ENCODE measurements at regions not wholly inside any gene's neighbourhood (a gene's known extent, or its start where the extent isn't known, plus 50 kb on each side); places are given as distances from the start of the nearest gene placed in this dataset.
"Not testable (repeated sequence)": the region's sequence is repeated elsewhere in the genome, so short reads cannot be mapped to it uniquely, and the experiment has no call there.

DNA sequence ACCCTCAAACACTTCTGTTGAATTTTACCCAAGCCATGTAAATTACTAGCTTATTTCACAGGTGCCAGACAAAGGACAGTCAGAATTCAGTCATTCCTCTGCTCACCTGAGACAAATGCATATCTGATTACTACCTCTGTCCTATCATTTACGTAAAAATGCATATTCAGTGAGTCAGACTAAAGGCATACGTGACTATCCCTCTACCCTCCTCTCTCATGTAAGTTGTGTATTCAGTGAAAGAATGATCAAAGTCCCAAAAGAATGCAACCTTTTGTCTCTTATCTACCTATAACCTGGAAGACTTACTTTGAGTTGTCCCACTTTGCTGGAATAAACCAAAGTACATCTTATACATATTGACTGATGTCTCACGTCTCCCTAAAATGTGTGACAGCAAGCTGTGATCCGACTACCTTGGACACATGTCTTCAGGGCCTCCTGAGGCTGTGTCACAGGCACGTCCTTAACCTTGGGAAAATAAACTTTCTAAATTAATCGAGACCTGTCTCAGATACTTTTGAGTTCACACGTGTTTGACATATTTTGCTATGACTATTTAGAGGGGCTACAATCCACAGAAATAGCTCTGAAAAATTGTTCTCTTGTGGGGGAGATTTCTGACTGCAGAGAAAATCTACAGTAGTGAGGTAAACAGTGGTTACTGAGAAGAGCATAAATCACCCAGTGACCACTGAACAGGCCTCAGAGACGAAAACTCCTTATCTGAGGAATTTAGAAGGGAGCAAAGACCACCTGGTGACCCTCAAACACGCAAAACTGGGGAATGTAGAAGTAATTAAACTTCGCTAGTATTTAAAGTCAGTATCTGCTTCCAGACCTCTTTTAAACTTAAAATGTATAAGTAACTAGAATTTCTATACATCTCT, 1575.8 kb downstream of the STIM2 start:
- H3K4me3 ChIP-seq (ENCODE audit: low read length in 3 of 3): no peak overlapping the region
- H3K4me1 ChIP-seq (ENCODE audit: control insufficient read depth in 3 of 3, insufficient read depth in 3 of 3, low read length in 3 of 3): no peaks in the 10 kb centered on the region
- no peak overlapping the region for H3K27ac ChIP-seq (ENCODE audit: low read depth, low read length)
- H3K9me3 ChIP-seq (ENCODE audit: control insufficient read depth in 3 of 3, low read length in 3 of 3): no peaks in the 10 kb centered on the region
- H3K9ac ChIP-seq (ENCODE audit: low read depth in 1 of 3, low read length in 3 of 3): no peak overlapping the region
- no peaks in the 10 kb centered on the region for H3K36me3 ChIP-seq (ENCODE audit: control insufficient read depth in 3 of 3, insufficient read depth in 3 of 3, low read length in 3 of 3)
- H3K27me3 ChIP-seq (ENCODE audit: control insufficient read depth in 3 of 3, insufficient read depth in 3 of 3, low read length in 3 of 3): no peaks in the 10 kb centered on the region

DNA sequence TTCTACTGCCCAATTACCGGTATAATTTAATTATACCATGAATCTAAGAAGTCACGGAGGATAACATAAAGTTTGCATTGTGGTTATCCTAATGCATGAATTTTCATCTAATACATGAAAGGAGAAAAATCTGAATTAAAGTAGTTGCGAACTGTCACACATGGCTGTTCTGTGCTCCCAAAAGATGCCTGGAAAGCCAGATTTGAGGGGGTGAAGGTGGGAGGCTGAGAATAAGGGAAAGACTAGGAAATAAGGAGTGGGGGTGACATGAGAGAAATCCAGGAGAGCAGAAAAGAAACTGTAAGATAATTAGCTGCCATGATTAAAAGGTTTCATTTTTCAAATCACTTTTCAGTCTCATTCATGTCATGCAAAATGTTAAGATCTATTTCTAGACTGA, 1582.7 kb downstream of the STIM2 start:
- Histone ChIP-seq H3K9ac (ENCODE audit: low read depth in 1 of 3, low read length in 3 of 3) (no peak overlapping the region), H3K27ac (ENCODE audit: low read depth, low read length) (no peak overlapping the region), H3K36me3 (ENCODE audit: control insufficient read depth in 3 of 3, insufficient read depth in 3 of 3, low read length in 3 of 3) (no peaks in the 10 kb centered on the region), H3K4me1 (ENCODE audit: control insufficient read depth in 3 of 3, insufficient read depth in 3 of 3, low read length in 3 of 3) (no peaks in the 10 kb centered on the region), H3K9me3 (ENCODE audit: control insufficient read depth in 3 of 3, low read length in 3 of 3) (no peaks in the 10 kb centered on the region), H3K27me3 (ENCODE audit: control insufficient read depth in 3 of 3, insufficient read depth in 3 of 3, low read length in 3 of 3) (no peaks in the 10 kb centered on the region), H3K4me3 (ENCODE audit: low read length in 3 of 3) (no peak overlapping the region)

DNA sequence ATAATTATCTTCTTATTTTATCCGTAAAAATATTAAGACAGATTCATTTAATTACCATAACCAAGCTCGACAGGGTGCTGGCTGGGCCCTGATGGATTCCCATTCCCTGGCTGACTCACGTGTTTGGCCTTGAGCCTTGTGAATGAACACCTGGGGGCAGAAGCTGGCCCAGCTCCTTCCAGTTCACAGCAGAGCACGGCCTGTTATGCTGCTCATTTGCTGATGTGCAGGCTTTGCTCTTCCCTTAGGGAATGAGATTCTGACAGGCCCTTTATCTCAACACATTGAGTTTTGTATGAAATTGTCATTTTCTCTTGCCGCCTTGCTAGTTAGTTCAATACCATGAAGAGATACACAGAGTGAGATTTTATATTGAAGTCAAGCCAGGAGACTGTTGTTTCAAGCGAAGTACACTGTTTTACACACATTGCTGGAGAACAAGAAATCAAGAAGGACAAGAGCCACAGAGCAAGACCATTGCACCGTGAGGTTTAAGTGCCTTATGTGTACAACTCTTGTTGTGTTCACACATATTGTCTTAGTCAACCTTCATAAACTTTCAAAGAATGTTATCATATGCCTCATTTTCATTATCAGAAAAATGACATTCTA, 1583.3 kb downstream of the STIM2 start:
- Histone ChIP-seq H3K4me3 (ENCODE audit: low read length in 3 of 3) (no peak overlapping the region), H3K9me3 (ENCODE audit: control insufficient read depth in 3 of 3, low read length in 3 of 3) (no peaks in the 10 kb centered on the region), H3K27ac (ENCODE audit: low read depth, low read length) (no peak overlapping the region), H3K27me3 (ENCODE audit: control insufficient read depth in 3 of 3, insufficient read depth in 3 of 3, low read length in 3 of 3) (no peaks in the 10 kb centered on the region), H3K9ac (ENCODE audit: low read depth in 1 of 3, low read length in 3 of 3) (no peak overlapping the region), H3K36me3 (ENCODE audit: control insufficient read depth in 3 of 3, insufficient read depth in 3 of 3, low read length in 3 of 3) (no peaks in the 10 kb centered on the region), H3K4me1 (ENCODE audit: control insufficient read depth in 3 of 3, insufficient read depth in 3 of 3, low read length in 3 of 3) (no peaks in the 10 kb centered on the region)

DNA sequence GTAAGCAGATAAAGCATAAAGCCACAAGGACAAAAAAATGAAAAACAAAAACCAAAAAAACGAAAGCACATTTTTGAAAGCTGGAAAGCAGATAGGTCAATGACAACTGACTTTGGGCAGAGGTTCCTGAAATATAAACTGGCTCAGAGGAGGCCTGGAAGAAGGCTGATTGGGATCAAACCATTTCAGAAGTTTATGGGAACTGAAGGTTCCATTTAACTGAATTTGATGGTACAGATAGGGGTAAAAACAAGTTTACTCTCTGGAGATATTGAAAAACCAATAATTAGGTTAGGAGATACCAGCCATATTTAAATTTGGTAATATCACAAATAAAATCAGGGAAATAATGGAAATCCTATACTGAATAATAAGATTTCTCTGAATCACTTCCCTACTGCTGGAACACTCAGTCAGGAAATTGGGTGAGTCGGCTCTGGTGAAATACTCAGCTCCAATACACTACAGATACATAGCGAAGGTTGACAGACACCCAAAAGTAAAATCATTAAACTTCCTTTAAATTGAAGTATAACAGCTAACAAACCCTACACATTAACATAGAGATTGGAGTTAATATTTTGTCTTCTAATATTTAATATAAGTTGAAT, 1584.3 kb downstream of the STIM2 start:
- Histone ChIP-seq H3K36me3 (ENCODE audit: control insufficient read depth in 3 of 3, insufficient read depth in 3 of 3, low read length in 3 of 3) (no peaks in the 10 kb centered on the region), H3K27ac (ENCODE audit: low read depth, low read length) (no peak overlapping the region), H3K4me1 (ENCODE audit: control insufficient read depth in 3 of 3, insufficient read depth in 3 of 3, low read length in 3 of 3) (no peaks in the 10 kb centered on the region), H3K27me3 (ENCODE audit: control insufficient read depth in 3 of 3, insufficient read depth in 3 of 3, low read length in 3 of 3) (no peaks in the 10 kb centered on the region), H3K9me3 (ENCODE audit: control insufficient read depth in 3 of 3, low read length in 3 of 3) (no peaks in the 10 kb centered on the region), H3K4me3 (ENCODE audit: low read length in 3 of 3) (no peak overlapping the region), H3K9ac (ENCODE audit: low read depth in 1 of 3, low read length in 3 of 3) (no peak overlapping the region)

DNA sequence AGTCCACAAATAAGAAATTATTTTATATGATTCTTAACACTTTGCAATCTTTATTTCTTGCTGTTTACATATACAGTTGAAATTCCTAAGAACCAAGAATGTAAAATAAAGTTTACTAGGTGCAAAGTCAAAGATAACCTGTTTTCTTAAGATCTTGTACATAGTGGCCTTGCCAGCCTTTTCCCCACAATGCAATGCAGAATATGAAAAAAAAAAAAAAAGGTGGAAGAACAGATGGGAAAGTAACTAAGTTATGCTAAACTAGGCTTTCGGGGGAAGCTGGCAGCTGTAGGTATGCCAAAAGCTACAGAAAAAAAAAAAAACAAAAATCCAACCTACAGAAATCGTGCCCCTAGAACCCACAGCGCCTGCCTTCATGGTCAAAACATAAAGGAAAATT, 1588.4 kb downstream of the STIM2 start:
- Histone ChIP-seq H3K36me3 (ENCODE audit: control insufficient read depth in 3 of 3, insufficient read depth in 3 of 3, low read length in 3 of 3) (no peaks in the 10 kb centered on the region), H3K4me3 (ENCODE audit: low read length in 3 of 3) (no peak overlapping the region), H3K27me3 (ENCODE audit: control insufficient read depth in 3 of 3, insufficient read depth in 3 of 3, low read length in 3 of 3) (no peaks in the 10 kb centered on the region)

DNA sequence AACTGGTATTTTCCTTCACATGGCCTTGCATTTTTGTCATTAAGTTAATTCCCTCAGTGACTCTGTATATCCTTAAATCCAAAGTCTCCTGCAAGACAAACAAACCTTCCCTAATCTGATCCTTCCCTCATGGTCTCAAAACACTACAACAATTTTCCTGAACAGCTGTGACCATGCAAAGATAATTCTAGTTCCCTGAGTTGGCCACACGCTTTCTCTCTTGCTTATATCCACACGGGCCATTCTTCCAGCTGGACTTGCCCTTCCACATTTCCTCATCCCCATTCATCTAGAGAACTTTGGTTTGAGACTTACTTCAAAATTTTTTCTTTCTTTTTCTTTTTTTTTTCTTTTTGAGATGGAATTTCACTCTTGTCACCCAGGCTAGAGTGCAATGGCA, 1590.7 kb downstream of the STIM2 start:
- Histone ChIP-seq H3K36me3 (ENCODE audit: control insufficient read depth in 3 of 3, insufficient read depth in 3 of 3, low read length in 3 of 3) (no peaks in the 10 kb centered on the region), H3K4me1 (ENCODE audit: control insufficient read depth in 3 of 3, insufficient read depth in 3 of 3, low read length in 3 of 3) (no peaks in the 10 kb centered on the region), H3K4me3 (ENCODE audit: low read length in 3 of 3) (no peak overlapping the region), H3K27me3 (ENCODE audit: control insufficient read depth in 3 of 3, insufficient read depth in 3 of 3, low read length in 3 of 3) (no peaks in the 10 kb centered on the region), H3K27ac (ENCODE audit: low read depth, low read length) (no peak overlapping the region), H3K9me3 (ENCODE audit: control insufficient read depth in 3 of 3, low read length in 3 of 3) (no peaks in the 10 kb centered on the region), H3K9ac (ENCODE audit: low read depth in 1 of 3, low read length in 3 of 3) (no peak overlapping the region)

More for the DNA sequence above, 1588.4 kb downstream of the STIM2 start:
- no peak overlapping the region for H3K27ac ChIP-seq (ENCODE audit: low read depth, low read length)
- no peaks in the 10 kb centered on the region for H3K9me3 ChIP-seq (ENCODE audit: control insufficient read depth in 3 of 3, low read length in 3 of 3)
- no peak overlapping the region for H3K9ac ChIP-seq (ENCODE audit: low read depth in 1 of 3, low read length in 3 of 3)
- H3K4me1 ChIP-seq (ENCODE audit: control insufficient read depth in 3 of 3, insufficient read depth in 3 of 3, low read length in 3 of 3): no peaks in the 10 kb centered on the region

DNA sequence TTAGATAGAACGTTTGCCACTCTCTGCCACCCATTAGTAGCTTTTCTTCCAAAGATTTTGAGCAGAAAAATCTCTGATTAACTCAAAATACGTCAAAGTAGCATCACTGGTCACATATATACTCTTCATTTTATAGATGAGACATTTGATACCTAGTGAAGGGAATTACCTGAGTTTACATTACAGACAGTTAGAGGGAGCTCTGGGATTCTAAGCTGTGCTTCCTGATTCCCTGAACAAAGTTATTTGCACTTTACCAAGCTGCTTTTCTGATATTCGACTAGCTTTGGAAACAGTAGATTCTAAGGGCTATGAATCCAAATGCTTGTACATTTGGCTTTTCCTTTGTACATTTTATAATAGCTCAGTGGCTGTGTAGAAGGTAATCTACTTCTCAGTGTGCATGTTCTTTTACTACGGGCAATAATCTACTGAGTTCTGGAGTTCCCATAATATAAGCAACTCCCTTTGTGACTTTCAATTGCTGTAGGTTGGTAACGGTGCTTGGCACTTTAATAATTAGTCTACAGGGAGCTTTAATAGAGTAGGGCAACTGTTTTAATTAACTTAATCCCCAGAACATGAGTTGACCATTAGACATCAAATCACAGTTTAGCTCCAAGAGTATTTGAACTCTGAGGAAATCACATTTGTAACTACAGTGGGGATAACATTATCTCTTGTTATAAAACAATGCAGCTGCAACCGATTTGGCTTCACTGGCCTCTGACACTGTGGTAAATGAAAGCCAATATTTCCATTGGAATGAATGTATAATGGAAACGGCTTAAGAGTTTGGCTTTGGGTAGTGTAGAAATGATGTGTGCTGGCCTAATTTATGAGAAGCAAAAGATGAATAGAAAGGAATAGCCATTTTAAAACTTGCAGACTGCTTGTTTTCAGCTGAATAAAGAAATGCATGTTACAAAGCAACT, 1602.4 kb downstream of the STIM2 start:
- Histone ChIP-seq H3K36me3 (ENCODE audit: control insufficient read depth in 3 of 3, insufficient read depth in 3 of 3, low read length in 3 of 3) (no peaks in the 10 kb centered on the region), H3K27me3 (ENCODE audit: control insufficient read depth in 3 of 3, insufficient read depth in 3 of 3, low read length in 3 of 3) (no peaks in the 10 kb centered on the region), H3K9ac (ENCODE audit: low read depth in 1 of 3, low read length in 3 of 3) (no peak overlapping the region), H3K4me1 (ENCODE audit: control insufficient read depth in 3 of 3, insufficient read depth in 3 of 3, low read length in 3 of 3) (no peaks in the 10 kb centered on the region), H3K27ac (ENCODE audit: low read depth, low read length) (no peak overlapping the region), H3K9me3 (ENCODE audit: control insufficient read depth in 3 of 3, low read length in 3 of 3) (no peaks in the 10 kb centered on the region), H3K4me3 (ENCODE audit: low read length in 3 of 3) (no peak overlapping the region)

DNA sequence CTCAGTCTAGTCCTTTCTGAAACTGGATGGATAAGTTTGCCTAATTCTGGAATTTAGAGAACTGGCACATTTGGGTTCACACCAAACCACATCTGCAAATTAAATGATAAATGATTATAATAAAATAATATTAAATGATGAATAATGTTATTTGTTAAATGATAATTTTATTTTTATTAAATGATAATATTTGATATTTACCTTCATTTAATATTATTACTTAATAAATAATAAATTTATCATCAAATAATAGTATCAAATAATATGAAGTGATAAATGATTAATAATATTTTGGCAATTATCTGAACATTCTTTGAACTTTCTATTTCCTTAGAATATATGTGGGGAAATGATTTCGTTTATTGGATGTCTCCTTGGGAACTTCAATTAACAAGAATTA, 1604.2 kb downstream of the STIM2 start:
- Histone ChIP-seq H3K27me3 (ENCODE audit: control insufficient read depth in 3 of 3, insufficient read depth in 3 of 3, low read length in 3 of 3) (no peaks in the 10 kb centered on the region), H3K4me1 (ENCODE audit: control insufficient read depth in 3 of 3, insufficient read depth in 3 of 3, low read length in 3 of 3) (no peaks in the 10 kb centered on the region), H3K9me3 (ENCODE audit: control insufficient read depth in 3 of 3, low read length in 3 of 3) (no peaks in the 10 kb centered on the region), H3K4me3 (ENCODE audit: low read length in 3 of 3) (no peak overlapping the region), H3K9ac (ENCODE audit: low read depth in 1 of 3, low read length in 3 of 3) (no peak overlapping the region), H3K36me3 (ENCODE audit: control insufficient read depth in 3 of 3, insufficient read depth in 3 of 3, low read length in 3 of 3) (no peaks in the 10 kb centered on the region), H3K27ac (ENCODE audit: low read depth, low read length) (no peak overlapping the region)

DNA sequence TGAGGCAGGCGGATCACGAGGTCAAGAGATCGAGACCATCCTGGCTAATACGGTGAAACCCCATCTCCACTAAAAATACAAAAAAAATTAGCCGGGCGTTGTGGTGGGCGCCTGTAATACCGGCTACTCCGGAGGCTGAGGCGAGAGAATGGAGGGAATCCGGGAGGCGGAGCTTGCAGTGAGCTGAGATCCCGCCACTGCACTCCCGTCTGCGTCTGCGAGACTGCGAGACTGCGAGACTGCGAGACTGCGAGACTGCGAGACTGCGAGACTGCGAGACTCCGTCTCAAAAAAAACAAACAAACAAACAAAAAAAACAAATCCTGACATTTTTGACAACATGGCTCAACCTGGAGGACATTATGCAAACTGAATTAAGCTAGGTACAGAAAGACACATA, 1606.2 kb downstream of the STIM2 start:
- not testable (repeated sequence) for H3K27me3 ChIP-seq (ENCODE audit: control insufficient read depth in 3 of 3, insufficient read depth in 3 of 3, low read length in 3 of 3); H3K27ac ChIP-seq (ENCODE audit: low read depth, low read length); H3K9ac ChIP-seq (ENCODE audit: low read depth in 1 of 3, low read length in 3 of 3); H3K4me1 ChIP-seq (ENCODE audit: control insufficient read depth in 3 of 3, insufficient read depth in 3 of 3, low read length in 3 of 3); H3K4me3 ChIP-seq (ENCODE audit: low read length in 3 of 3); H3K36me3 ChIP-seq (ENCODE audit: control insufficient read depth in 3 of 3, insufficient read depth in 3 of 3, low read length in 3 of 3); H3K9me3 ChIP-seq (ENCODE audit: control insufficient read depth in 3 of 3, low read length in 3 of 3)
